ENCODE measurements at regions not wholly inside any gene's neighbourhood (a gene's known extent, or its start where the extent isn't known, plus 50 kb on each side); places are given as distances from the start of the nearest gene placed in this dataset.
A peak's percentile ranks its signal among the peaks of the same experiment; 100 is the strongest.
"Not testable (repeated sequence)": the region's sequence is repeated elsewhere in the genome, so short reads cannot be mapped to it uniquely, and the experiment has no call there.

- no peak for DNase-seq
These were observed 336.1 kb downstream of the CDC5L start for GRCh38 chr6:44723439-44724197.

- DNase-seq = no peak
These were observed 337.6 kb downstream of the CDC5L start for GRCh38 chr6:44725070-44725469.

- no peak for DNase-seq
These were observed 340.4 kb downstream of the CDC5L start for GRCh38 chr6:44727651-44728630.

- DNase-seq = no peak
These were observed 343.4 kb downstream of the CDC5L start for GRCh38 chr6:44730771-44731391.

- DNase-seq = no peak
These were observed 344.1 kb downstream of the CDC5L start for GRCh38 chr6:44731485-44732095.

GRCh38 chr6:44732243-44732642, 344.7 kb downstream of the CDC5L start:
- no peak for DNase-seq

GRCh38 chr6:44733126-44733525, 345.6 kb downstream of the CDC5L start:
- DNase-seq = no peak

GRCh38 chr6:44733868-44734267, 346.4 kb downstream of the CDC5L start:
- peak; percentile 2 for DNase-seq

GRCh38 chr6:44734886-44735629, 347.6 kb downstream of the CDC5L start:
- DNase-seq = no peak

- DNase-seq = no peak
These were observed 348.1 kb downstream of the CDC5L start for GRCh38 chr6:44735630-44735963.

GRCh38 chr6:44737341-44737740, 349.8 kb downstream of the CDC5L start:
- DNase-seq = no peak

- DNase-seq = no peak
These were observed 350.5 kb downstream of the CDC5L start for GRCh38 chr6:44737829-44738528.

GRCh38 chr6:44738601-44739146, 351.2 kb downstream of the CDC5L start:
- DNase-seq = no peak

- DNase-seq = no peak
These were observed 351.7 kb downstream of the CDC5L start for GRCh38 chr6:44739181-44739580.

- no peak for DNase-seq
These were observed 353.1 kb downstream of the CDC5L start for GRCh38 chr6:44740566-44741120.

- no peak for DNase-seq
These were observed 354.7 kb downstream of the CDC5L start for GRCh38 chr6:44742201-44742600.

- no peak for DNase-seq
These were observed 355.4 kb downstream of the CDC5L start for GRCh38 chr6:44742828-44743372.

- DNase-seq = not testable (repeated sequence)
These were observed 372.6 kb downstream of the CDC5L start for GRCh38 chr6:44760116-44760515.

GRCh38 chr6:44761046-44761445, 373.5 kb downstream of the CDC5L start:
- DNase-seq = no peak

GRCh38 chr6:44762496-44762895, 375.0 kb downstream of the CDC5L start:
- no peak for DNase-seq

All from midbrain (tissue), 1 donor.